Astrocyte (in vitro differentiated cells and primary cell): ENCODE measurements at regions not wholly inside any gene's neighbourhood (a gene's known extent, or its start where the extent isn't known, plus 50 kb on each side); places are given as distances from the start of the nearest gene placed in this dataset.

ENCODE experiments used
- DNase-seq: peaks from one replicate; pipeline ENCODE4 v3.0.0-alpha.2; 2010; ENCODE audit warnings: low read depth
- FAIRE-seq: peaks from 2 replicates; lab custom pipeline; 2011; peaks lifted over from hg19 to GRCh38; lab: Jason Lieb, UNC
- H2AFZ ChIP-seq: 2 replicates; pipeline ENCODE4 v1.6.0; 2012; ENCODE audit warnings: low read depth, low read length, inconsistent platforms
- H3K27ac ChIP-seq: 2 replicates; pipeline ENCODE4 v1.5.1; 2011; ENCODE audit warnings: low read depth, low read length, inconsistent platforms
- H3K27me3 ChIP-seq: 2 replicates; pipeline ENCODE4 v1.6.0; 2011; ENCODE audit warnings: low read length, inconsistent platforms; ENCODE audit not compliant: insufficient read depth
- H3K36me3 ChIP-seq: 2 replicates; pipeline ENCODE4 v1.5.1; 2011; ENCODE audit warnings: low read length, inconsistent platforms; ENCODE audit not compliant: insufficient read depth
- H3K4me1 ChIP-seq: 2 replicates; pipeline ENCODE4 v1.5.1; 2011; ENCODE audit warnings: low read length, inconsistent platforms; ENCODE audit not compliant: insufficient read depth
- H3K4me2 ChIP-seq: 2 replicates; pipeline ENCODE4 v1.6.0; 2012; ENCODE audit warnings: low read length, inconsistent platforms
- H3K4me3 ChIP-seq: 2 replicates; pipeline ENCODE4 v1.5.1; 2011; ENCODE audit warnings: low read depth, mild to moderate bottlenecking, low read length, inconsistent platforms; ENCODE audit not compliant: insufficient read depth
- H3K79me2 ChIP-seq: 2 replicates; pipeline ENCODE4 v1.6.0; 2012; ENCODE audit warnings: mild to moderate bottlenecking, low read length, inconsistent platforms; ENCODE audit not compliant: insufficient read depth
- H3K9ac ChIP-seq: 2 replicates; pipeline ENCODE4 v1.6.0; 2012; ENCODE audit warnings: mild to moderate bottlenecking, low read length, inconsistent platforms
- H3K9me3 ChIP-seq: 2 replicates; pipeline ENCODE4 v1.5.1; 2012; ENCODE audit warnings: low read depth, mild to moderate bottlenecking, low read length, inconsistent platforms; ENCODE audit not compliant: insufficient read depth
- H4K20me1 ChIP-seq: 2 replicates; pipeline ENCODE4 v1.6.0; 2012; ENCODE audit warnings: low read length, inconsistent platforms; ENCODE audit not compliant: insufficient read depth
- H3K27ac Mint-ChIP-seq: one replicate; pipeline ENCODE4 v1.8.0; 2021; ENCODE audit warnings: mild to moderate bottlenecking, mixed read lengths; ENCODE audit not compliant: unreplicated experiment
- H3K27me3 Mint-ChIP-seq: one replicate; pipeline ENCODE4 v1.8.0; 2021; ENCODE audit warnings: low read depth, mixed read lengths; ENCODE audit not compliant: unreplicated experiment
- H3K36me3 Mint-ChIP-seq: one replicate; pipeline ENCODE4 v1.8.0; 2021; ENCODE audit warnings: low read depth, mixed read lengths; ENCODE audit not compliant: unreplicated experiment
- H3K4me1 Mint-ChIP-seq: one replicate; pipeline ENCODE4 v1.8.0; 2021; ENCODE audit warnings: low read depth, mixed read lengths; ENCODE audit not compliant: unreplicated experiment
- H3K4me3 Mint-ChIP-seq: one replicate; pipeline ENCODE4 v1.8.0; 2021; ENCODE audit warnings: mild to moderate bottlenecking, moderate library complexity, mixed read lengths; ENCODE audit not compliant: unreplicated experiment
- H3K9me3 Mint-ChIP-seq: one replicate; pipeline ENCODE4 v1.8.0; 2021; ENCODE audit warnings: mild to moderate bottlenecking, mixed read lengths; ENCODE audit not compliant: unreplicated experiment
- EZH2 ChIP-seq: IDR thresholded peaks from 2 replicates; pipeline ENCODE4 v1.6.1; 2012; ENCODE audit warnings: mild to moderate bottlenecking, low read length, inconsistent platforms; ENCODE audit not compliant: insufficient read depth
- TF ChIP-seq, protein P1 (sequence below): IDR thresholded peaks from 2 replicates; pipeline ENCODE4 v1.5.1; 2011; ENCODE audit warnings: low read depth, mild to moderate bottlenecking, inconsistent platforms, low read length, moderate library complexity; ENCODE audit not compliant: insufficient read depth

DNA sequence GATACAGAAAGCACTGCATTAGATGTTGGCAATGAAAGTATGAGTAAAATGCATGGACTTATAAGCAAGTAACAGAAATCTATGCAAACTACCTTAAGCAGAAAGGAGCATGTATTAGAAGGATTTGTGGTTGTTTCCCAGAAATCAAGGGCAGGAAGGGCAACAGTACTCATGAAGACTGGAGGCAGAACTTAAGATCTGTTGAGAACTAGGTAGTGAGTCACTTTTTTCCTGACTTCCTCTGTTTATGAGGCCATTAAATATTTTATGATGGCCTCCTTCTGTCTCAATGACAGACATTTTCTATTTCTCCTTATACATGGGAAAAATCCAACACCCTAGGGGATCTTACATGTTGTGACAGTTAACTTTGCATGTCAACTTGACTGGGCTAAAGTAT lies 398.2 kb downstream of the MID1IP1 start:
- peaks cover 29% of the 10 kb centered on the region for H3K4me1 ChIP-seq
- no peaks in the 10 kb centered on the region for H4K20me1 ChIP-seq
- FAIRE-seq = no peak

DNA sequence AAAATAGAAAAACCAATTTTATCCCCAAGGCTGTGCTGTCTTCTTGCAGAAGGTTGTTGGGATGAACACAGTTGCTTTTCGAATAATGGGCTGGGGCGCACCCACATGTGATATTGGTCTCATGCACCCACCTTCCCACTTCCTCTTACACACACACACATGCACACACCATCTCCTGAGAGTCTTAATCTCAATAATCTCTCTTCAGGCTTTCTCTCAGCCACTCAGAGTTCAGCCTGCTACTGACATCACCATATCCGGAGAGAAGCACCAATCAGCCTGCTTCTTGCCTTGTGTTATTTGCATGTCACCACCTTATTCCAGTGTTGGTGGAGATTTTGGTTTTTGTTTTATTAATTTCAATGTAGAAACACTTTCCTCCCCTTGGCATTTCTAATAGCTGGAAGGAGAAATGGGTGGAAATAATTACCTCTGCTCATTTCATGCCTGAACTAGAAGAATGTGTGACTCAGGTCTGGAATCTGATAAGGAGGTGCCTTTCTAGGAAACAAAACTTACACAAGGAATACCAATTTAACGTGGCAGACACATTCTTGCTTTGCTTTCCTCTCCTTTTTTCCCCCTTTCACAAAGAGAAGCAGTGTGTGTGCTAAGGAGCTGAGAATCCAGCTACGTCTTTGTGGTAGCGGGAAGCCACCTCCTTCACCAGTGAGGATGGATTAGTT lies 400.2 kb downstream of the MID1IP1 start:
- FAIRE-seq = peak; percentile 99

More for the DNA sequence above, 398.2 kb downstream of the MID1IP1 start:
- Histone ChIP-seq H3K27me3 (peaks cover 8% of the 10 kb centered on the region), H3K27ac (no peak overlapping the region), H2AFZ (no peak overlapping the region), H3K36me3 (no peaks in the 10 kb centered on the region), H3K9me3 (no peaks in the 10 kb centered on the region), H3K4me2 (no peak overlapping the region), H3K9ac (no peak overlapping the region), H3K4me3 (no peak overlapping the region), H3K79me2 (no peaks in the 10 kb centered on the region)
- no peaks in the 10 kb centered on the region for H3K27me3 Mint-ChIP-seq
- TF ChIP-seq, protein P1, sequence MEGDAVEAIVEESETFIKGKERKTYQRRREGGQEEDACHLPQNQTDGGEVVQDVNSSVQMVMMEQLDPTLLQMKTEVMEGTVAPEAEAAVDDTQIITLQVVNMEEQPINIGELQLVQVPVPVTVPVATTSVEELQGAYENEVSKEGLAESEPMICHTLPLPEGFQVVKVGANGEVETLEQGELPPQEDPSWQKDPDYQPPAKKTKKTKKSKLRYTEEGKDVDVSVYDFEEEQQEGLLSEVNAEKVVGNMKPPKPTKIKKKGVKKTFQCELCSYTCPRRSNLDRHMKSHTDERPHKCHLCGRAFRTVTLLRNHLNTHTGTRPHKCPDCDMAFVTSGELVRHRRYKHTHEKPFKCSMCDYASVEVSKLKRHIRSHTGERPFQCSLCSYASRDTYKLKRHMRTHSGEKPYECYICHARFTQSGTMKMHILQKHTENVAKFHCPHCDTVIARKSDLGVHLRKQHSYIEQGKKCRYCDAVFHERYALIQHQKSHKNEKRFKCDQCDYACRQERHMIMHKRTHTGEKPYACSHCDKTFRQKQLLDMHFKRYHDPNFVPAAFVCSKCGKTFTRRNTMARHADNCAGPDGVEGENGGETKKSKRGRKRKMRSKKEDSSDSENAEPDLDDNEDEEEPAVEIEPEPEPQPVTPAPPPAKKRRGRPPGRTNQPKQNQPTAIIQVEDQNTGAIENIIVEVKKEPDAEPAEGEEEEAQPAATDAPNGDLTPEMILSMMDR = no peak
- no peak for TF ChIP-seq EZH2
- H3K9me3 Mint-ChIP-seq = peaks cover 2% of the 10 kb centered on the region
- no peak overlapping the region for H3K27ac Mint-ChIP-seq
- H3K36me3 Mint-ChIP-seq = no peaks in the 10 kb centered on the region
- no peak overlapping the region for H3K4me3 Mint-ChIP-seq
- H3K4me1 Mint-ChIP-seq = peaks cover 21% of the 10 kb centered on the region
- no peak for DNase-seq

More for the DNA sequence above, 400.2 kb downstream of the MID1IP1 start:
- Mint-ChIP-seq H3K27me3 (no peaks in the 10 kb centered on the region), H3K9me3 (peaks cover 2% of the 10 kb centered on the region), H3K27ac (peak overlapping the region; percentile 87), H3K4me1 (peaks cover 16% of the 10 kb centered on the region), H3K36me3 (no peaks in the 10 kb centered on the region), H3K4me3 (no peak overlapping the region)
- peak overlapping the region; percentile 65 for H3K4me2 ChIP-seq
- peaks cover 2% of the 10 kb centered on the region for H3K27me3 ChIP-seq
- H3K9ac ChIP-seq = peak overlapping the region; percentile 35
- H3K79me2 ChIP-seq = no peaks in the 10 kb centered on the region
- H3K9me3 ChIP-seq = no peaks in the 10 kb centered on the region
- H4K20me1 ChIP-seq = no peaks in the 10 kb centered on the region
- no peak overlapping the region for H2AFZ ChIP-seq
- peak overlapping the region; percentile 25 for H3K27ac ChIP-seq
- H3K4me3 ChIP-seq = no peak overlapping the region
- peaks cover 22% of the 10 kb centered on the region for H3K4me1 ChIP-seq
- DNase-seq = peak; percentile 87
- H3K36me3 ChIP-seq = no peaks in the 10 kb centered on the region
- no peak for TF ChIP-seq EZH2
- TF ChIP-seq, protein P1 = no peak
